K562 (cell line): ENCODE measurements at regions not wholly inside any gene's neighbourhood (a gene's known extent, or its start where the extent isn't known, plus 50 kb on each side); places are given as distances from the start of the nearest gene placed in this dataset.
A peak's percentile ranks its signal among the peaks of the same experiment; 100 is the strongest.

Experiments used
- ATAC-seq: fragments of 200-7000 bp; cut with Tn5 transposase; 3 replicates; pipeline ENCODE4 v1.9.1; 2020; ENCODE audit warnings: moderate library complexity
- BruUV-seq: library from RNA; stranded (reverse); fragments of 400-500 nt; replicated peaks from 2 replicates; lab custom pipeline; 2021; lab: Mats Ljungman, UMichigan
- CTCF ChIA-PET: fragments of 300-600 bp; formaldehyde crosslinking; extraction: SDS; loops from one replicate; lab custom pipeline; 2021; ENCODE audit warnings: low intra/inter-chr PET ratio; lab: Yijun Ruan, JAX
- POLR2A ChIA-PET: fragments of 300-600, 350-650 bp; sonication (Branson Sonifier 250); formaldehyde crosslinking; extraction: SDS; loops from one replicate; lab custom pipeline; 2021; ENCODE audit warnings: antibody characterized with exemption, inconsistent platforms; lab: Yijun Ruan, JAX
- DNase-seq, 4 experiments: peaks; one replicate each; pipeline versions ENCODE4 v3.0.0 to v3.0.0-alpha.2; 2011 to 2018; ENCODE audit warnings: low spot score in 3 of 4, mixed read lengths in 3 of 4; ENCODE audit errors: extremely low read depth in 1 of 4
- FAIRE-seq: peaks from 2 replicates; lab custom pipeline; 2011; peaks lifted over from hg19 to GRCh38; lab: Jason Lieb, UNC
- H2AFZ ChIP-seq: 2 replicates; pipeline ENCODE4 v1.6.0; 2011; ENCODE audit warnings: low read depth, low read length, control low read depth, inconsistent platforms
- H3K27ac ChIP-seq: fragments of 200-600 bp; 3 replicates; pipeline ENCODE4 v1.8.0; 2011; ENCODE audit warnings: low read depth, mild to moderate bottlenecking, control low read depth, inconsistent platforms, low read length, moderate library complexity, mixed read lengths; ENCODE audit errors: extremely low read depth
- H3K27me3 ChIP-seq, 2 experiments: fragments of 300-600 bp in 1 of 2; 2 replicates in 1 of 2; 3 replicates in 1 of 2; pipeline versions ENCODE4 v1.6.0 to v1.8.0; 2011; ENCODE audit warnings: inconsistent platforms in 2 of 2, low read length in 2 of 2, mild to moderate bottlenecking in 1 of 2, mixed read lengths in 1 of 2, moderate library complexity in 1 of 2; ENCODE audit not compliant: control insufficient read depth in 2 of 2, insufficient read depth in 2 of 2
- H3K36me3 ChIP-seq: fragments of 300-600 bp; 3 replicates; pipeline ENCODE4 v1.8.0; 2011; ENCODE audit warnings: mild to moderate bottlenecking, low read length, inconsistent platforms; ENCODE audit not compliant: control insufficient read depth, insufficient read depth
- H3K4me1 ChIP-seq, 2 experiments: fragments of 200-600 bp in 1 of 2; replicated peaks in 1 of 2; 2 replicates in 1 of 2; 3 replicates in 1 of 2; pipeline versions ENCODE4 v1.5.1 to v1.8.0; 2011; ENCODE audit warnings: inconsistent platforms in 2 of 2, low read length in 2 of 2, mild to moderate bottlenecking in 1 of 2, mixed read lengths in 1 of 2, moderate library complexity in 1 of 2; ENCODE audit not compliant: control insufficient read depth in 2 of 2, insufficient read depth in 2 of 2
- H3K4me2 ChIP-seq: 2 replicates; pipeline ENCODE4 v1.6.1; 2011; ENCODE audit warnings: low read length, control low read depth, inconsistent platforms, mixed read lengths; ENCODE audit not compliant: insufficient read depth
- H3K4me3 ChIP-seq: fragments of 200-600 bp; sonication (generic), shearing (Covaris generic); 2 replicates; pipeline ENCODE4 v1.5.1; 2016; ENCODE audit warnings: control low read depth, inconsistent platforms
- H3K79me2 ChIP-seq: fragments of 200-600 bp; 3 replicates; pipeline ENCODE4 v1.8.0; 2011; ENCODE audit warnings: low read length, inconsistent platforms; ENCODE audit not compliant: control insufficient read depth, insufficient read depth
- H3K9ac ChIP-seq, 2 experiments: 2 replicates each; pipeline versions ENCODE4 v1.6.0 to v1.6.1; 2011; ENCODE audit warnings: low read depth in 2 of 2, low read length in 2 of 2, control low read depth in 1 of 2, inconsistent platforms in 1 of 2, mild to moderate bottlenecking in 1 of 2, mixed read lengths in 1 of 2; ENCODE audit not compliant: insufficient read depth in 1 of 2
- H3K9me1 ChIP-seq: one replicate; pipeline ENCODE4 v1.6.0; 2011; ENCODE audit warnings: inconsistent platforms, mild to moderate bottlenecking, low read length, moderate library complexity; ENCODE audit not compliant: control insufficient read depth, insufficient read depth
- H3K9me3 ChIP-seq: replicated peaks from 2 replicates; pipeline ENCODE4 v1.5.1; 2011; ENCODE audit warnings: low read depth, low read length, inconsistent platforms; ENCODE audit not compliant: control insufficient read depth, insufficient read depth
- H4K20me1 ChIP-seq: replicated peaks from 2 replicates; pipeline ENCODE4 v1.6.1; 2011; ENCODE audit warnings: low read length, inconsistent platforms, mixed read lengths; ENCODE audit not compliant: control insufficient read depth, insufficient read depth
- GABPA ChIP-seq: fragments of 200-800 bp; sonication (Bioruptor generic); conservative IDR thresholded peaks from 2 replicates; pipeline ENCODE4 v1.6.1; 2016; ENCODE audit warnings: low read depth, missing genetic modification characterization, missing compliant biosample characterization
- HIVEP1 ChIP-seq: fragments of 250-450 bp; sonication (Bioruptor Pico); IDR thresholded peaks from 2 replicates; pipeline ENCODE4 v1.4.0; 2020; ENCODE audit warnings: mild to moderate bottlenecking
- RFX1 ChIP-seq: fragments of 450-650 bp; IDR thresholded peaks from 2 replicates; pipeline ENCODE4 v1.6.1; 2016; ENCODE audit warnings: mild to moderate bottlenecking, moderate library complexity
- TFAM ChIP-seq: fragments of 250-450 bp; sonication (Bioruptor Pico); conservative IDR thresholded peaks from 2 replicates; pipeline ENCODE4 v1.5.0; 2021; ENCODE audit warnings: mild to moderate bottlenecking, moderate library complexity
- XRCC3 ChIP-seq: fragments of 450-650 bp; IDR thresholded peaks from 2 replicates; pipeline ENCODE4 v1.6.1; 2017; ENCODE audit warnings: mild to moderate bottlenecking, moderate library complexity
- WGBS: fragments of 100-300 bp; shearing (Covaris generic); methylation state at CpG from one replicate; pipeline ENCODE4 v1.1.6; 2016; ENCODE audit warnings: low coverage, mixed read lengths; ENCODE audit not compliant: insufficient coverage; ENCODE audit errors: missing lambda C conversion rate; 5-methylcytosine and 5-hydroxymethylcytosine counted together
- in situ Hi-C: fragments of 300-500 bp; cut with MboI; formaldehyde crosslinking; loops from 4 replicates; pipeline ENCODE4 v1.15.0; 2018; ENCODE audit warnings: inconsistent platforms, mixed read lengths
- intact Hi-C: fragments of 100-400 bp; cut with micrococcal nuclease; formaldehyde crosslinking; loops from 2 replicates; pipeline ENCODE4 v1.14.2; 2022

GRCh38 chrX:10769195-10769594 is 148.8 kb upstream of the MID1 start (continued):
- TF ChIP-seq GABPA (tag) (no peak), TFAM (CRISPR knock-in tag) (no peak), HIVEP1 (CRISPR knock-in tag) (no peak)

DNA sequence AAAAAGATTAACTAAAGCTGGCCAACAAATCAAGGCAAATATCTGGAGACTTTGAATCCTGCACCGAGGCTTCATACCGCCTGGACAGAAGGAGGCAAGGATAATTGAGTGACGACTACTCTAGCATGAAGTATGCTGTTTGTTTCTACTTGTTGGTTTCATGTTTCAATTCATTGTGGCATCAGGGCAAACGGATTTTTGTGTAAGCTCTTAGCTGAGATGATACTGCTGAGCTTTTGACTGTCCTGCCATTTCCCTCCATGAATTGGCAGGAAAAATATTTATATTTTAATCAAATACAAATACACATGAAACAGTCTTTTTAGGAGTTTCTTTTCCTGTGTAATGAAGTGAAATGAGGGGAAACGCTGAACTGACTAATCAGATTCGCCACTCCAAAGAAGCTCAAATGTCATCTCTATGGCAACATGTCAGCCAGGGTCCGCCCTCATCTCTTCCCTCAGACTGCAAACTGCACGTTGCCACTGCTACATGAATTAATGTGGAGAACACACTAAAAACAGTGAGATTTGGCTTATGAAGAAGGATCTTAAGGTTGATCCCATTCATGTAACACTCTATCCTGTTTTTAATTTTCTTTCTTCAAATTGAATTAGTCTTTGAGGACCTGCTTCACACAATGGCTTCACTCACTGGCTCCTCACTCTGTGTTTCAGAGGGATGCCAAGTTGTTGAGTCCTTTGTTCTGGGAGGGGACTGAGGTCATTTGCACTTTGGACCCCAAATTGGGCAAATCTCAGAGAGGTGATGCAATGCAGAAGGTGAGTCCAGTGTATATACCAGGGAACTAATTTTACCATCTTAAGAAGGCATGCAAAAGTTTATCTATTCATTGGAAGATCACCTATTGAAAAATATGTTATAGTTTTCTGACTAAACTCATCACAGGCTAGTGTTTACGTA is 149.6 kb upstream of the MID1 start:
- H3K9me3 ChIP-seq = no peaks in the 10 kb centered on the region
- no peak overlapping the region for H2AFZ ChIP-seq
- no peak overlapping the region for H3K27ac ChIP-seq
- in situ Hi-C loops (no loop called here), intact Hi-C loops (no loop called here)
- BruUV-seq = no TSS peak
- peak; percentile 6 for FAIRE-seq
- no peaks in the 10 kb centered on the region for H3K79me2 ChIP-seq
- DNase-seq = no peak
- no peak overlapping the region for H3K9ac ChIP-seq
- ChIA-PET CTCF (interaction anchor here (0.6 kb wide), 1 partner anchor 575 kb away, joined by 3 read pairs; no protein-coding TSS in a partner anchor), POLR2A (interaction anchor here (0.7 kb wide), 1 partner anchor 409 kb away, joined by 5 read pairs; no protein-coding TSS in a partner anchor)
- H3K4me3 ChIP-seq = no peak overlapping the region
- 20% methylated on average over 9 of the region's 9 CpGs for WGBS
- TF ChIP-seq RFX1 (peak; percentile 19; the same call in 1 of the 2 replicates), XRCC3 (no peak)
- TF ChIP-seq, all 486 proteins: peak for 1
- H3K4me1 ChIP-seq = no peaks in the 10 kb centered on the region
- no peaks in the 10 kb centered on the region for H3K27me3 ChIP-seq
- no peaks in the 10 kb centered on the region for H3K36me3 ChIP-seq
- no peak overlapping the region for H3K4me2 ChIP-seq
- H3K9me1 ChIP-seq = no peaks in the 10 kb centered on the region
- ATAC-seq = no peak
- H4K20me1 ChIP-seq = no peaks in the 10 kb centered on the region
